Activated CD4-positive, alpha-beta T cell treated with anti-CD3 and anti-CD28 coated beads, Interleukin-2, Interleukin-4, amounts not matched to agents 100 ng/mL and 50 ng/mL, durations not matched to agents 16 hours and 8 hours (primary cell): ENCODE measurements at regions not wholly inside any gene's neighbourhood (a gene's known extent, or its start where the extent isn't known, plus 50 kb on each side); places are given as distances from the start of the nearest gene placed in this dataset.

ENCODE experiments used
- DNase-seq: peaks from one replicate; pipeline ENCODE4 v3.0.0-alpha.2; 2020; ENCODE audit warnings: low spot score

- DNase-seq: peak; percentile 58
Observed at GRCh38 chr9:27888661-27889295, 315.5 kb upstream of the C9orf72 start.

GRCh38 chr9:27924502-27924901 lies 351.2 kb upstream of the C9orf72 start:
- no peak for DNase-seq

- no peak for DNase-seq
Observed at GRCh38 chr9:27925815-27926214, 352.5 kb upstream of the C9orf72 start.

GRCh38 chr9:27929841-27930240 lies 356.6 kb upstream of the C9orf72 start:
- DNase-seq: no peak

- DNase-seq: no peak
Observed at GRCh38 chr9:27933210-27934025, 360.1 kb upstream of the C9orf72 start.

- no peak for DNase-seq
Observed at GRCh38 chr9:27934471-27934870, 361.2 kb upstream of the C9orf72 start.

GRCh38 chr9:27939186-27939585 lies 365.9 kb upstream of the C9orf72 start:
- DNase-seq: no peak

GRCh38 chr9:27940535-27940934 lies 367.3 kb upstream of the C9orf72 start:
- no peak for DNase-seq

GRCh38 chr9:27943501-27943900 lies 370.2 kb upstream of the C9orf72 start:
- no peak for DNase-seq

GRCh38 chr9:27945386-27945785 lies 372.1 kb upstream of the C9orf72 start:
- DNase-seq: no peak

- DNase-seq: no peak
Observed at GRCh38 chr9:27950382-27950781, 377.1 kb upstream of the C9orf72 start.

- no peak for DNase-seq
Observed at GRCh38 chr9:27954858-27955257, 381.6 kb upstream of the C9orf72 start.

- DNase-seq: no peak
Observed at GRCh38 chr9:27963836-27964235, 390.6 kb upstream of the C9orf72 start.

GRCh38 chr9:27967210-27967609 lies 393.9 kb upstream of the C9orf72 start:
- DNase-seq: no peak

GRCh38 chr9:27977931-27978330 lies 404.6 kb upstream of the C9orf72 start:
- DNase-seq: no peak

- DNase-seq: no peak
Observed at GRCh38 chr9:27985714-27986113, 412.4 kb upstream of the C9orf72 start.

- peak; percentile 38 for DNase-seq
Observed at GRCh38 chr9:27990524-27990923, 417.2 kb upstream of the C9orf72 start.

- no peak for DNase-seq
Observed at GRCh38 chr9:27991221-27991620, 417.9 kb upstream of the C9orf72 start.

- no peak for DNase-seq
Observed at GRCh38 chr9:28001096-28001495, 427.8 kb upstream of the C9orf72 start.

- no peak for DNase-seq
Observed at GRCh38 chr9:28004900-28005299, 431.6 kb upstream of the C9orf72 start.

GRCh38 chr9:28005779-28006178 lies 432.5 kb upstream of the C9orf72 start:
- DNase-seq: no peak

- no peak for DNase-seq
Observed at GRCh38 chr9:28007097-28007817, 434.0 kb upstream of the C9orf72 start.

- DNase-seq: no peak
Observed at GRCh38 chr9:28014212-28014611, 440.9 kb upstream of the C9orf72 start.
